Activated CD4-positive, alpha-beta T cell treated with anti-CD3 and anti-CD28 coated beads, Interleukin-2, amount 50 U/mL, for 4 hours (primary cell): ENCODE measurements at regions not wholly inside any gene's neighbourhood (a gene's known extent, or its start where the extent isn't known, plus 50 kb on each side); places are given as distances from the start of the nearest gene placed in this dataset.
"Not testable (repeated sequence)": the region's sequence is repeated elsewhere in the genome, so short reads cannot be mapped to it uniquely, and the experiment has no call there.

ENCODE experiments used
- DNase-seq, 2 experiments: peaks; one replicate each; pipeline ENCODE4 v3.0.0-alpha.2; 2020

GRCh38 chr18:51463483-51464136 is 266.1 kb upstream of the MEX3C start:
- DNase-seq: no peak

GRCh38 chr18:51478908-51479307 is 281.4 kb upstream of the MEX3C start:
- DNase-seq: no peak

GRCh38 chr18:51479736-51480135 is 282.3 kb upstream of the MEX3C start:
- DNase-seq: no peak

GRCh38 chr18:51480407-51481261 is 283.2 kb upstream of the MEX3C start:
- DNase-seq: no peak

DNA sequence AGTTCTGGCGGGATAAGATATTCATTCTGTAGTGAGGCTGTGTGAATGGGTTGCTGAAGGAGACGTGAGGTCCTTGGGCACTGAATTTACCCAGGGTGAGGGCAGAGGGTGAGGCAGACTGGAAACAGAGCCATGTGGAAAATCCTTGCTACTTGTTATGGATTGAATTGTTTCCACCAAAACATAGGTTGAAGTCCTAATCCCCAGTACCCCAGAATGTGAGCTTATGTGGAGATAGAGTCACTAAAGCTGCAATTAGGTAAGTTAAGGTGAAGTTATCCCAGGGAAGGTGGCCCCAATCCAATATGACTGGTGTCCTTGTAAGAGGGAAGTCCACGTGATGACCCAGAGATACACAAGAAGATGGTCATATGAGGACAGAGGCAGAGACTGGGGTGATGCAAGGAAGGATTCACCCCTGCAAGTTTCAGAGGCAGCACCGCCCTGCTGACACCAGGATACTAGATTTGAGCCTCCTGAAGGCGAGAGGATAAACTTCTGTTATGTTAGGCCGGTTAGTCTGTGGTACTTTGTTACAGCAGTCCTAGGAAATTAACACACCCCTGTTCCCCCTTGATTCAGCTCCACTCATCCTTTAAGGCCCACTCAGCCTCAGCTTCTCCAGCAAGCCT is 289.4 kb upstream of the MEX3C start:
- DNase-seq: no peak

- no peak for DNase-seq
Measured at GRCh38 chr18:51490417-51490816, 292.9 kb upstream of the MEX3C start.

GRCh38 chr18:51490860-51491259 is 293.4 kb upstream of the MEX3C start:
- no peak for DNase-seq

- no peak for DNase-seq
Measured at GRCh38 chr18:51491678-51492372, 294.3 kb upstream of the MEX3C start.

- DNase-seq: no peak
Measured at GRCh38 chr18:51498085-51498855, 300.8 kb upstream of the MEX3C start.

DNA sequence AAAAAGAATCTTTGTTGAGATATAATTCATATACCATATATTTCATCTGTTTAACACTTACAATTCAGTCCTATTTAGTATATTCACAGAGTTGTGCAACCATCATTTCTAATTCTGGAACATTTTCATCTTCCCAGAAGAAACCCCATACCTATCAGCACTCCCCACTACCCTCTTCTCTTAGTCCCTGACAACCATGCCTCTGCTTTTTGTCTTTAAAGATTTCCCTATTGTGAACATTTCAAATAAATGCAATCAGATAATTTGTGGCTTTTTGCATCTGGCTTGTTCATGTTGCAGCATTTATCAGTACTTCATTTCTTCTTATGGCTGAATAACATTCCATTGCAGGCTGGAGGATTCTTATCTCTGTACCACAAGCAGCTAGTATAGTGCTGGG is 305.9 kb upstream of the MEX3C start:
- no peak for DNase-seq

DNA sequence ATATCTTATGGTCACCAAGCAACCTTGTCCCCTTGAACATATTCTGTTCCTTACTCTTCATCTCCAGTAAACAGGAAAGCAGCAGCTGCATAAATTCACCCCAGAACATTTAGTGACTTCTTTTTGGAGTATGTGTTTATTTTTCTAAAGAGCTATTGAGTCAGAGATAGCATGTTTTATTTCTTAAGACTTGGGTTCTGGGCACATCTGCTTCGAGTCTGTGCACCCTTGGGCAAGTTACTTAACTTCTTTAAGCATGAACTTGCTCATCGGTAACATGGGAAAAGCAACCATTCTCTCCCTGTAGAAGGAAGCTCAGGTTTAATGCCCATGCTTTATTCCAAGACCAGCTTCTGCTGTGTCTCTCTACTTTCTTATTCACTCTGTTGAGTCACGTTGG is 309.3 kb upstream of the MEX3C start:
- DNase-seq: no peak

DNA sequence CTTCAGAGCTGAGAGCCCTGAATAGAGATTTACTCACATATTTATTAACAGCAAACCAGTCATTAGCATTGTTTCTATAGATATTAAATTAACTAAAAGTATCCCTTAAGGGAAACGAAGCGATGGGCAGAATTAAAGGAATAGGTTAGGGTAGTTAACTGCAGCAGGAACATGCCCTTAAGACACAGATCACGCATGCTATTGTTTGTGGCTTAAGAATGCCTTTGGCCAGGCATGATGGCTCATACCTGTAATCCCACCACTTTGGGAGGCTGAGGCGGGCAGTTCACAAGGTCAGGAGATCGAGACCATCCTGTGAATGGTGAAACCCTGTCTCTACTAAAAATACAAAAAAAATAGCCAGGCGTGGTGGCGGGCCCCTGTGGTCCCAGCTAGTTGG is 310.9 kb upstream of the MEX3C start:
- DNase-seq: not testable (repeated sequence)

GRCh38 chr18:51510020-51510419 is 312.5 kb upstream of the MEX3C start:
- no peak for DNase-seq

DNA sequence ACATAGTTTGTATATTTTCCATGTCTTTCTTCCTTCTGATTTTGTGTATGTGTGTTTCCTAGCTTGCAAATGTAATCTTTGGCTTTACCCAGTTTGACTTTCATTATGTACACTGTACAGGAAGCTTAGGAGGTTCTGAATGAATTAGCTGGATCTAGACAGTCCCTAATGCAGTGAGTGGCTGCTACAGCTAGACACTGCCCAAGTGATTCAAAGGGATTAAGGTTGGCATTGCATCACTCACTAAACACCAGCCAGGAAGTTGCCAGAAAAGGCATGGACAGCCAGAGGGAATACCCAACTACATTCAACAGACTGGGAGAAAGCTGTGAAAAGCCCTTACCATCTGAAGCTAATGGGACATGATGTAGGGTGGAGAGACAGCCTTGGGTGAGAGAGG is 316.0 kb upstream of the MEX3C start:
- no peak for DNase-seq

DNA sequence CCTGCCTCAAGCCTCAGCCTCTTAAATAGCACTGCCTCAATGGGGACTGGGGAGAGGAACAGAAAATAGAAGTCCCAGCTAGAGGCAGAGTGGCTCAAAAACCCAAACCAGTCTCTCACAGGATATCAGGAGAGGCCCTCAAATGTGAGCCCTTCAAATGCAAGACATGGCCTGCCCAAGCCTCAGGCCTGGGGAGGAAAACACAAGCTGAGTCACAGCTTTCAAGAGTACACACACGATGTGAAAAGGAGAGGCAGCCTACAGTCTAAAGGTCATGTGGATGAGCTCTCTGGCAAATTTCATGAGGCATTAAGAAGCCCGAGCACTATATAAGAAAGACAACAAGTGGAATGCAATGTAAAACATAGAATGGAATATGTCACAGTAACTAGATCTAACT is 316.6 kb upstream of the MEX3C start:
- no peak for DNase-seq

- no peak for DNase-seq
Measured at GRCh38 chr18:51516478-51517038, 319.1 kb upstream of the MEX3C start.

- DNase-seq: no peak
Measured at GRCh38 chr18:51519571-51519970, 322.1 kb upstream of the MEX3C start.

- no peak for DNase-seq
Measured at GRCh38 chr18:51520676-51521180, 323.2 kb upstream of the MEX3C start.

- no peak for DNase-seq
Measured at GRCh38 chr18:51522338-51522737, 324.9 kb upstream of the MEX3C start.

- no peak for DNase-seq
Measured at GRCh38 chr18:51522821-51523220, 325.3 kb upstream of the MEX3C start.

GRCh38 chr18:51523671-51524070 is 326.2 kb upstream of the MEX3C start:
- DNase-seq: no peak
